ENCODE measurements at regions not wholly inside any gene's neighbourhood (a gene's known extent, or its start where the extent isn't known, plus 50 kb on each side); places are given as distances from the start of the nearest gene placed in this dataset.

- Histone ChIP-seq H3K9me3 (no peaks in the 10 kb centered on the region), H3K36me3 (no peaks in the 10 kb centered on the region)
- TF ChIP-seq, protein P1, sequence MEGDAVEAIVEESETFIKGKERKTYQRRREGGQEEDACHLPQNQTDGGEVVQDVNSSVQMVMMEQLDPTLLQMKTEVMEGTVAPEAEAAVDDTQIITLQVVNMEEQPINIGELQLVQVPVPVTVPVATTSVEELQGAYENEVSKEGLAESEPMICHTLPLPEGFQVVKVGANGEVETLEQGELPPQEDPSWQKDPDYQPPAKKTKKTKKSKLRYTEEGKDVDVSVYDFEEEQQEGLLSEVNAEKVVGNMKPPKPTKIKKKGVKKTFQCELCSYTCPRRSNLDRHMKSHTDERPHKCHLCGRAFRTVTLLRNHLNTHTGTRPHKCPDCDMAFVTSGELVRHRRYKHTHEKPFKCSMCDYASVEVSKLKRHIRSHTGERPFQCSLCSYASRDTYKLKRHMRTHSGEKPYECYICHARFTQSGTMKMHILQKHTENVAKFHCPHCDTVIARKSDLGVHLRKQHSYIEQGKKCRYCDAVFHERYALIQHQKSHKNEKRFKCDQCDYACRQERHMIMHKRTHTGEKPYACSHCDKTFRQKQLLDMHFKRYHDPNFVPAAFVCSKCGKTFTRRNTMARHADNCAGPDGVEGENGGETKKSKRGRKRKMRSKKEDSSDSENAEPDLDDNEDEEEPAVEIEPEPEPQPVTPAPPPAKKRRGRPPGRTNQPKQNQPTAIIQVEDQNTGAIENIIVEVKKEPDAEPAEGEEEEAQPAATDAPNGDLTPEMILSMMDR (IDR thresholded peaks at IDR 0.05): no peak
- TF ChIP-seq POLR2A (IDR thresholded peaks at IDR 0.05): no peak
Measured at GRCh38 chr21:43340491-43341377, 86.2 kb downstream of the SIK1 start.

GRCh38 chr21:43339668-43340067 is 87.3 kb downstream of the SIK1 start:
- peak in 1 of 2 donors; percentile 34 for DNase-seq
- no peaks in the 10 kb centered on the region for H3K27me3 ChIP-seq
- H3K27ac ChIP-seq: no peak overlapping the region
- TF ChIP-seq, protein P1 (IDR thresholded peaks at IDR 0.05): no peak
- TF ChIP-seq POLR2A (IDR thresholded peaks at IDR 0.05): no peak
- intact Hi-C loops (cut with DNase I; ENCODE audit: low total_unique reads): no loop called here
- no peak overlapping the region for H3K4me3 ChIP-seq
- no peaks in the 10 kb centered on the region for H3K36me3 ChIP-seq
- H3K9me3 ChIP-seq: no peaks in the 10 kb centered on the region
- H3K4me1 ChIP-seq: no peaks in the 10 kb centered on the region

More at GRCh38 chr21:43340491-43341377, 86.2 kb downstream of the SIK1 start:
- Histone ChIP-seq H3K27ac (no peak overlapping the region), H3K27me3 (no peaks in the 10 kb centered on the region), H3K4me3 (no peak overlapping the region), H3K4me1 (no peaks in the 10 kb centered on the region)
- intact Hi-C loops (cut with DNase I; ENCODE audit: low total_unique reads): no loop called here
- no peak for DNase-seq

- Histone ChIP-seq H3K27ac (no peak overlapping the region), H3K36me3 (no peaks in the 10 kb centered on the region), H3K9me3 (no peaks in the 10 kb centered on the region), H3K4me3 (no peak overlapping the region), H3K27me3 (no peaks in the 10 kb centered on the region), H3K4me1 (no peaks in the 10 kb centered on the region)
- intact Hi-C loops (cut with DNase I; ENCODE audit: low total_unique reads): no loop called here
- no peak for TF ChIP-seq POLR2A (IDR thresholded peaks at IDR 0.05)
- TF ChIP-seq, protein P1 (IDR thresholded peaks at IDR 0.05): no peak
- DNase-seq: no peak
Measured at GRCh38 chr21:43338951-43339350, 88.0 kb downstream of the SIK1 start.

GRCh38 chr21:43337901-43338655 is 88.9 kb downstream of the SIK1 start:
- intact Hi-C loops (cut with DNase I; ENCODE audit: low total_unique reads): no loop called here
- TF ChIP-seq POLR2A (IDR thresholded peaks at IDR 0.05): no peak
- TF ChIP-seq, protein P1 (IDR thresholded peaks at IDR 0.05): no peak
- no peak for DNase-seq
- Histone ChIP-seq H3K9me3 (no peaks in the 10 kb centered on the region), H3K4me3 (no peak overlapping the region), H3K27me3 (no peaks in the 10 kb centered on the region), H3K27ac (no peak overlapping the region), H3K36me3 (no peaks in the 10 kb centered on the region), H3K4me1 (no peaks in the 10 kb centered on the region)

GRCh38 chr21:43335119-43335518 is 91.8 kb downstream of the SIK1 start:
- H3K27ac ChIP-seq: no peak overlapping the region
- intact Hi-C loops (cut with DNase I; ENCODE audit: low total_unique reads): no loop called here
- no peaks in the 10 kb centered on the region for H3K36me3 ChIP-seq
- no peak for DNase-seq
- TF ChIP-seq POLR2A (IDR thresholded peaks at IDR 0.05): no peak
- TF ChIP-seq, protein P1 (IDR thresholded peaks at IDR 0.05): no peak
- no peaks in the 10 kb centered on the region for H3K4me1 ChIP-seq
- no peaks in the 10 kb centered on the region for H3K27me3 ChIP-seq
- H3K9me3 ChIP-seq: no peaks in the 10 kb centered on the region
- H3K4me3 ChIP-seq: no peak overlapping the region

Measured in uterus (tissue), 3 donors.